GM23338 (cell line): ENCODE measurements at regions not wholly inside any gene's neighbourhood (a gene's known extent, or its start where the extent isn't known, plus 50 kb on each side); places are given as distances from the start of the nearest gene placed in this dataset.

ENCODE experiments used
- ATAC-seq: fragments of 200-7000 bp; cut with Tn5 transposase; 3 replicates; pipeline ENCODE4 v1.9.1; 2020
- DNase-seq: peaks from one replicate; pipeline ENCODE4 v3.0.0-alpha.2; 2015; ENCODE audit warnings: low spot score
- H2AFZ ChIP-seq: fragments of 200-600 bp; sonication (generic); 2 replicates; pipeline ENCODE4 v1.8.0; 2016; ENCODE audit warnings: antibody characterized with exemption, mild to moderate bottlenecking, moderate library complexity
- H3F3A ChIP-seq: fragments of 200-600 bp; sonication (generic); replicated peaks from 2 replicates; pipeline ENCODE4 v1.8.0; 2017; ENCODE audit warnings: antibody characterized with exemption, mixed run types, low read depth
- H3K27ac ChIP-seq: fragments of 200-600 bp; sonication (generic); 2 replicates; pipeline ENCODE4 v1.6.1; 2016; ENCODE audit warnings: low read depth
- H3K27me3 ChIP-seq: fragments of 200-600 bp; sonication (generic); 2 replicates; pipeline ENCODE4 v1.8.0; 2016; ENCODE audit warnings: mild to moderate bottlenecking, mixed run types, moderate library complexity; ENCODE audit not compliant: insufficient read depth
- H3K36me3 ChIP-seq: fragments of 200-600 bp; sonication (generic); 2 replicates; pipeline ENCODE4 v1.8.0; 2016; ENCODE audit warnings: mild to moderate bottlenecking; ENCODE audit not compliant: insufficient read depth
- H3K4me1 ChIP-seq: fragments of 200-600 bp; sonication (generic); 2 replicates; pipeline ENCODE4 v1.8.0; 2016; ENCODE audit warnings: mild to moderate bottlenecking, moderate library complexity; ENCODE audit not compliant: insufficient read depth
- H3K4me2 ChIP-seq: fragments of 200-600 bp; sonication (generic); 2 replicates; pipeline ENCODE4 v1.7.1; 2017; ENCODE audit warnings: mixed run types
- H3K4me3 ChIP-seq: fragments of 200-600 bp; sonication (generic); 2 replicates; pipeline ENCODE4 v1.6.1; 2016; ENCODE audit warnings: mixed run types
- H3K79me2 ChIP-seq: fragments of 200-600 bp; sonication (generic); replicated peaks from 2 replicates; pipeline ENCODE4 v1.8.0; 2017; ENCODE audit warnings: mild to moderate bottlenecking; ENCODE audit not compliant: insufficient read depth
- H3K9me2 ChIP-seq: fragments of 200-600 bp; sonication (generic); 2 replicates; pipeline ENCODE4 v1.8.0; 2017; ENCODE audit not compliant: insufficient read depth
- H4K20me1 ChIP-seq: fragments of 200-600 bp; sonication (generic); replicated peaks from 2 replicates; pipeline ENCODE4 v1.8.0; 2017; ENCODE audit warnings: mild to moderate bottlenecking; ENCODE audit not compliant: insufficient read depth
- H3K27ac Mint-ChIP-seq: 2 replicates; pipeline ENCODE4 v1.8.0; 2020; ENCODE audit warnings: inconsistent platforms, mild to moderate bottlenecking, moderate library complexity, mixed read lengths
- H3K27me3 Mint-ChIP-seq: 3 replicates; pipeline ENCODE4 v1.8.0; 2022; ENCODE audit warnings: low read depth, mild to moderate bottlenecking, moderate library complexity, mixed read lengths, inconsistent platforms; ENCODE audit not compliant: insufficient read depth, poor library complexity
- H3K36me3 Mint-ChIP-seq: 3 replicates; pipeline ENCODE4 v1.8.0; 2021; ENCODE audit warnings: low read depth, mild to moderate bottlenecking, inconsistent platforms, moderate library complexity, mixed read lengths
- H3K4me1 Mint-ChIP-seq: 3 replicates; pipeline ENCODE4 v1.8.0; 2020; ENCODE audit warnings: mild to moderate bottlenecking, inconsistent platforms, mixed read lengths
- H3K4me3 Mint-ChIP-seq: 3 replicates; pipeline ENCODE4 v1.8.0; 2021; ENCODE audit warnings: moderate library complexity, mild to moderate bottlenecking, inconsistent platforms, mixed read lengths
- H3K9me3 Mint-ChIP-seq: 3 replicates; pipeline ENCODE4 v1.8.0; 2020; ENCODE audit warnings: moderate library complexity, mild to moderate bottlenecking, inconsistent platforms, mixed read lengths
- CREB1 ChIP-seq: fragments of 250-450 bp; sonication (Bioruptor Pico); IDR thresholded peaks from 2 replicates; pipeline ENCODE4 v1.5.0; 2020; ENCODE audit warnings: low read depth, mild to moderate bottlenecking, moderate library complexity
- EZH2 ChIP-seq: fragments of 200-600 bp; sonication (generic); IDR thresholded peaks from one replicate; pipeline ENCODE4 v1.8.0; 2017; ENCODE audit warnings: antibody characterized with exemption, mild to moderate bottlenecking, low read depth; ENCODE audit not compliant: unreplicated experiment
- EZH2phosphoT487 ChIP-seq: fragments of 200-600 bp; sonication (generic); IDR thresholded peaks from one replicate; pipeline ENCODE4 v1.8.1; 2018; ENCODE audit warnings: antibody characterized with exemption; ENCODE audit not compliant: unreplicated experiment
- JUNB ChIP-seq: IDR thresholded peaks from one replicate; pipeline ENCODE4 v1.6.1; 2016; ENCODE audit warnings: antibody characterized with exemption; ENCODE audit not compliant: unreplicated experiment
- NANOG ChIP-seq: IDR thresholded peaks from 2 replicates; pipeline ENCODE4 v1.6.1; 2016; ENCODE audit warnings: antibody characterized with exemption, borderline replicate concordance
- POLR2AphosphoS5 ChIP-seq: IDR thresholded peaks from 2 replicates; pipeline ENCODE4 v1.6.1; 2016; ENCODE audit warnings: antibody characterized with exemption, low read depth
- STAT1 ChIP-seq: IDR thresholded peaks from one replicate; pipeline ENCODE4 v1.6.1; 2016; ENCODE audit warnings: antibody characterized with exemption; ENCODE audit not compliant: unreplicated experiment
- ZNF114 ChIP-seq: fragments of 250-450 bp; sonication (Bioruptor Pico); IDR thresholded peaks from 2 replicates; pipeline ENCODE4 v1.5.0; 2020; ENCODE audit warnings: mild to moderate bottlenecking, moderate library complexity
- ZNF331 ChIP-seq: fragments of 250-450 bp; sonication (Bioruptor Pico); IDR thresholded peaks from 2 replicates; pipeline ENCODE4 v1.5.0; 2020; ENCODE audit warnings: low read depth, mild to moderate bottlenecking, moderate library complexity
- TF ChIP-seq, protein P1 (sequence below): fragments of 250-450 bp; sonication (Bioruptor Pico); IDR thresholded peaks from 2 replicates; pipeline ENCODE4 v1.5.0; 2020; ENCODE audit warnings: mild to moderate bottlenecking, moderate library complexity
- TF ChIP-seq, protein P2 (sequence below), 2 experiments: fragments of 200-600 bp in 1 of 2; sonication (generic) in 1 of 2; conservative IDR thresholded peaks; 2 replicates each; pipeline versions ENCODE4 v1.5.1 to v1.6.1; 2016 to 2017; ENCODE audit warnings: antibody characterized with exemption in 2 of 2, low read depth in 2 of 2, mild to moderate bottlenecking in 2 of 2, moderate library complexity in 1 of 2
- TF ChIP-seq, protein P3 (sequence below): IDR thresholded peaks from one replicate; pipeline ENCODE4 v1.6.1; 2018; ENCODE audit warnings: antibody characterized with exemption; ENCODE audit not compliant: unreplicated experiment
- TF ChIP-seq, protein P4 (sequence below): IDR thresholded peaks from 2 replicates; pipeline ENCODE4 v1.6.1; 2016; ENCODE audit warnings: antibody characterized with exemption

DNA sequence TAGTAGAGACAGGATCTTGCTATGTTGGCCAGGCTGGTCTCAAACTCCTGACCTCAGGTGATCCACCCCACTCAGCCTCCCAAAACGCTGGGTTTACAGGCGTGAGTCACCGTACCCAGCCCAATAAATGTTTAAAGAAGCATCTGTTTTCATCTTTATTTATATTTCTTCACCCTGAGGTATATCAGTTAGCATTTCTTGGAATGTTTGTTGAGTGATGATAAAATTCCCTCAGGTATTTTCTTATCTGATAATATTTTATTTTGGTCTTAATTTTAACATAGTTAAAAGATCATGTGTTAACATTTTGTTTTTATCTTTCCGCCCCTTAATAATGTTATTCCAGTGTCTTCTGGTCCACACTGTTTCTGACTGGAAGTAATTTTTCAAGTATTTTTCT lies 839.6 kb upstream of the CDH10 start:
- Histone ChIP-seq H3K4me1 (no peaks in the 10 kb centered on the region), H3K9me2 (no peaks in the 10 kb centered on the region), H3K4me2 (no peak overlapping the region), H3K36me3 (no peaks in the 10 kb centered on the region), H4K20me1 (no peaks in the 10 kb centered on the region), H3K79me2 (no peaks in the 10 kb centered on the region), H3K27me3 (no peaks in the 10 kb centered on the region), H3K4me3 (no peak overlapping the region), H2AFZ (no peak overlapping the region), H3F3A (no peaks in the 10 kb centered on the region), H3K27ac (no peak overlapping the region)
- H3K4me1 Mint-ChIP-seq: peaks cover 6% of the 10 kb centered on the region; the same call in 2 of the 3 replicates
- TF ChIP-seq ZNF114 (CRISPR knock-in tag) (no peak), EZH2phosphoT487 (no peak), NANOG (no peak), POLR2AphosphoS5 (no peak), EZH2 (no peak), ZNF331 (CRISPR knock-in tag) (no peak), JUNB (no peak), CREB1 (CRISPR knock-in tag) (no peak), STAT1 (no peak)
- TF ChIP-seq, protein P1, sequence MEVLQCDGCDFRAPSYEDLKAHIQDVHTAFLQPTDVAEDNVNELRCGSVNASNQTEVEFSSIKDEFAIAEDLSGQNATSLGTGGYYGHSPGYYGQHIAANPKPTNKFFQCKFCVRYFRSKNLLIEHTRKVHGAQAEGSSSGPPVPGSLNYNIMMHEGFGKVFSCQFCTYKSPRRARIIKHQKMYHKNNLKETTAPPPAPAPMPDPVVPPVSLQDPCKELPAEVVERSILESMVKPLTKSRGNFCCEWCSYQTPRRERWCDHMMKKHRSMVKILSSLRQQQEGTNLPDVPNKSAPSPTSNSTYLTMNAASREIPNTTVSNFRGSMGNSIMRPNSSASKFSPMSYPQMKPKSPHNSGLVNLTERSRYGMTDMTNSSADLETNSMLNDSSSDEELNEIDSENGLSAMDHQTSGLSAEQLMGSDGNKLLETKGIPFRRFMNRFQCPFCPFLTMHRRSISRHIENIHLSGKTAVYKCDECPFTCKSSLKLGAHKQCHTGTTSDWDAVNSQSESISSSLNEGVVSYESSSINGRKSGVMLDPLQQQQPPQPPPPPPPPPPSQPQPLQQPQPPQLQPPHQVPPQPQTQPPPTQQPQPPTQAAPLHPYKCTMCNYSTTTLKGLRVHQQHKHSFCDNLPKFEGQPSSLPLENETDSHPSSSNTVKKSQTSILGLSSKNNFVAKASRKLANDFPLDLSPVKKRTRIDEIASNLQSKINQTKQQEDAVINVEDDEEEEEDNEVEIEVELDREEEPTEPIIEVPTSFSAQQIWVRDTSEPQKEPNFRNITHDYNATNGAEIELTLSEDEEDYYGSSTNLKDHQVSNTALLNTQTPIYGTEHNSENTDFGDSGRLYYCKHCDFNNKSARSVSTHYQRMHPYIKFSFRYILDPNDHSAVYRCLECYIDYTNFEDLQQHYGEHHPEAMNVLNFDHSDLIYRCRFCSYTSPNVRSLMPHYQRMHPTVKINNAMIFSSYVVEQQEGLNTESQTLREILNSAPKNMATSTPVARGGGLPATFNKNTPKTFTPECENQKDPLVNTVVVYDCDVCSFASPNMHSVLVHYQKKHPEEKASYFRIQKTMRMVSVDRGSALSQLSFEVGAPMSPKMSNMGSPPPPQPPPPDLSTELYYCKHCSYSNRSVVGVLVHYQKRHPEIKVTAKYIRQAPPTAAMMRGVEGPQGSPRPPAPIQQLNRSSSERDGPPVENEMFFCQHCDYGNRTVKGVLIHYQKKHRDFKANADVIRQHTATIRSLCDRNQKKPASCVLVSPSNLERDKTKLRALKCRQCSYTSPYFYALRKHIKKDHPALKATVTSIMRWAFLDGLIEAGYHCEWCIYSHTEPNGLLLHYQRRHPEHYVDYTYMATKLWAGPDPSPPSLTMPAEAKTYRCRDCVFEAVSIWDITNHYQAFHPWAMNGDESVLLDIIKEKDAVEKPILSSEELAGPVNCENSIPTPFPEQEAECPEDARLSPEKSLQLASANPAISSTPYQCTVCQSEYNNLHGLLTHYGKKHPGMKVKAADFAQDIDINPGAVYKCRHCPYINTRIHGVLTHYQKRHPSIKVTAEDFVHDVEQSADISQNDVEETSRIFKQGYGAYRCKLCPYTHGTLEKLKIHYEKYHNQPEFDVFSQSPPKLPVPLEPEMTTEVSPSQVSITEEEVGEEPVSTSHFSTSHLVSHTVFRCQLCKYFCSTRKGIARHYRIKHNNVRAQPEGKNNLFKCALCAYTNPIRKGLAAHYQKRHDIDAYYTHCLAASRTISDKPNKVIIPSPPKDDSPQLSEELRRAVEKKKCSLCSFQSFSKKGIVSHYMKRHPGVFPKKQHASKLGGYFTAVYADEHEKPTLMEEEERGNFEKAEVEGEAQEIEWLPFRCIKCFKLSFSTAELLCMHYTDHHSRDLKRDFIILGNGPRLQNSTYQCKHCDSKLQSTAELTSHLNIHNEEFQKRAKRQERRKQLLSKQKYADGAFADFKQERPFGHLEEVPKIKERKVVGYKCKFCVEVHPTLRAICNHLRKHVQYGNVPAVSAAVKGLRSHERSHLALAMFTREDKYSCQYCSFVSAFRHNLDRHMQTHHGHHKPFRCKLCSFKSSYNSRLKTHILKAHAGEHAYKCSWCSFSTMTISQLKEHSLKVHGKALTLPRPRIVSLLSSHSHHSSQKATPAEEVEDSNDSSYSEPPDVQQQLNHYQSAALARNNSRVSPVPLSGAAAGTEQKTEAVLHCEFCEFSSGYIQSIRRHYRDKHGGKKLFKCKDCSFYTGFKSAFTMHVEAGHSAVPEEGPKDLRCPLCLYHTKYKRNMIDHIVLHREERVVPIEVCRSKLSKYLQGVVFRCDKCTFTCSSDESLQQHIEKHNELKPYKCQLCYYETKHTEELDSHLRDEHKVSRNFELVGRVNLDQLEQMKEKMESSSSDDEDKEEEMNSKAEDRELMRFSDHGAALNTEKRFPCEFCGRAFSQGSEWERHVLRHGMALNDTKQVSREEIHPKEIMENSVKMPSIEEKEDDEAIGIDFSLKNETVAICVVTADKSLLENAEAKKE (CRISPR knock-in tag): no peak
- TF ChIP-seq, protein P2, sequence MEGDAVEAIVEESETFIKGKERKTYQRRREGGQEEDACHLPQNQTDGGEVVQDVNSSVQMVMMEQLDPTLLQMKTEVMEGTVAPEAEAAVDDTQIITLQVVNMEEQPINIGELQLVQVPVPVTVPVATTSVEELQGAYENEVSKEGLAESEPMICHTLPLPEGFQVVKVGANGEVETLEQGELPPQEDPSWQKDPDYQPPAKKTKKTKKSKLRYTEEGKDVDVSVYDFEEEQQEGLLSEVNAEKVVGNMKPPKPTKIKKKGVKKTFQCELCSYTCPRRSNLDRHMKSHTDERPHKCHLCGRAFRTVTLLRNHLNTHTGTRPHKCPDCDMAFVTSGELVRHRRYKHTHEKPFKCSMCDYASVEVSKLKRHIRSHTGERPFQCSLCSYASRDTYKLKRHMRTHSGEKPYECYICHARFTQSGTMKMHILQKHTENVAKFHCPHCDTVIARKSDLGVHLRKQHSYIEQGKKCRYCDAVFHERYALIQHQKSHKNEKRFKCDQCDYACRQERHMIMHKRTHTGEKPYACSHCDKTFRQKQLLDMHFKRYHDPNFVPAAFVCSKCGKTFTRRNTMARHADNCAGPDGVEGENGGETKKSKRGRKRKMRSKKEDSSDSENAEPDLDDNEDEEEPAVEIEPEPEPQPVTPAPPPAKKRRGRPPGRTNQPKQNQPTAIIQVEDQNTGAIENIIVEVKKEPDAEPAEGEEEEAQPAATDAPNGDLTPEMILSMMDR (conservative IDR thresholded peaks at IDR 0.05; ENCODE audit: low read depth in 2 of 2): no peak
- TF ChIP-seq, protein P3, sequence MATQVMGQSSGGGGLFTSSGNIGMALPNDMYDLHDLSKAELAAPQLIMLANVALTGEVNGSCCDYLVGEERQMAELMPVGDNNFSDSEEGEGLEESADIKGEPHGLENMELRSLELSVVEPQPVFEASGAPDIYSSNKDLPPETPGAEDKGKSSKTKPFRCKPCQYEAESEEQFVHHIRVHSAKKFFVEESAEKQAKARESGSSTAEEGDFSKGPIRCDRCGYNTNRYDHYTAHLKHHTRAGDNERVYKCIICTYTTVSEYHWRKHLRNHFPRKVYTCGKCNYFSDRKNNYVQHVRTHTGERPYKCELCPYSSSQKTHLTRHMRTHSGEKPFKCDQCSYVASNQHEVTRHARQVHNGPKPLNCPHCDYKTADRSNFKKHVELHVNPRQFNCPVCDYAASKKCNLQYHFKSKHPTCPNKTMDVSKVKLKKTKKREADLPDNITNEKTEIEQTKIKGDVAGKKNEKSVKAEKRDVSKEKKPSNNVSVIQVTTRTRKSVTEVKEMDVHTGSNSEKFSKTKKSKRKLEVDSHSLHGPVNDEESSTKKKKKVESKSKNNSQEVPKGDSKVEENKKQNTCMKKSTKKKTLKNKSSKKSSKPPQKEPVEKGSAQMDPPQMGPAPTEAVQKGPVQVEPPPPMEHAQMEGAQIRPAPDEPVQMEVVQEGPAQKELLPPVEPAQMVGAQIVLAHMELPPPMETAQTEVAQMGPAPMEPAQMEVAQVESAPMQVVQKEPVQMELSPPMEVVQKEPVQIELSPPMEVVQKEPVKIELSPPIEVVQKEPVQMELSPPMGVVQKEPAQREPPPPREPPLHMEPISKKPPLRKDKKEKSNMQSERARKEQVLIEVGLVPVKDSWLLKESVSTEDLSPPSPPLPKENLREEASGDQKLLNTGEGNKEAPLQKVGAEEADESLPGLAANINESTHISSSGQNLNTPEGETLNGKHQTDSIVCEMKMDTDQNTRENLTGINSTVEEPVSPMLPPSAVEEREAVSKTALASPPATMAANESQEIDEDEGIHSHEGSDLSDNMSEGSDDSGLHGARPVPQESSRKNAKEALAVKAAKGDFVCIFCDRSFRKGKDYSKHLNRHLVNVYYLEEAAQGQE: no peak
- TF ChIP-seq, protein P4, sequence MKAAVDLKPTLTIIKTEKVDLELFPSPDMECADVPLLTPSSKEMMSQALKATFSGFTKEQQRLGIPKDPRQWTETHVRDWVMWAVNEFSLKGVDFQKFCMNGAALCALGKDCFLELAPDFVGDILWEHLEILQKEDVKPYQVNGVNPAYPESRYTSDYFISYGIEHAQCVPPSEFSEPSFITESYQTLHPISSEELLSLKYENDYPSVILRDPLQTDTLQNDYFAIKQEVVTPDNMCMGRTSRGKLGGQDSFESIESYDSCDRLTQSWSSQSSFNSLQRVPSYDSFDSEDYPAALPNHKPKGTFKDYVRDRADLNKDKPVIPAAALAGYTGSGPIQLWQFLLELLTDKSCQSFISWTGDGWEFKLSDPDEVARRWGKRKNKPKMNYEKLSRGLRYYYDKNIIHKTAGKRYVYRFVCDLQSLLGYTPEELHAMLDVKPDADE: no peak
- H3K27me3 Mint-ChIP-seq: no peaks in the 10 kb centered on the region
- H3K36me3 Mint-ChIP-seq: peaks cover 3% of the 10 kb centered on the region; the same call in 1 of the 3 replicates
- no peak overlapping the region for H3K27ac Mint-ChIP-seq
- ATAC-seq: no peak
- no peak overlapping the region for H3K4me3 Mint-ChIP-seq
- H3K9me3 Mint-ChIP-seq: peaks cover 11% of the 10 kb centered on the region; the same call in 2 of the 3 replicates
- no peak for DNase-seq
